ENCODE measurements at regions not wholly inside any gene's neighbourhood (a gene's known extent, or its start where the extent isn't known, plus 50 kb on each side); places are given as distances from the start of the nearest gene placed in this dataset.

DNA sequence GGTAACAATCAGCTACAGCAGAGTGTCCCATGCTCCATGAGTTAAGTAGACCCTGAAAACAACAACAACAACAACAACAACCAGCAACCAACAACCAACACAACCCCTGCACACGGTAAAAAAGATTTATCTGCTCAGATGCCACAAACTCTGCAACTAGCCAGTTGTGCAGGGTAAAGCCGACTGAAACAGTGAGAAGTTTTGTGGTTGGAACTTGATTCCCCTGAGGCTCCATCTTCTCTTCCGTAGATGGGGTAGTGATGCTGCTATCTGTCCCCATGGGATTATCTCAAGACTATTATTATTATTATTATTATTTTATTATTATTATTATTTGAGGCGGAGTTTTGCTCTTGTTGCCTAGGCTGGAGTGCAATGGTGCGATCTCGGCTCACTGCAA, 50.6 kb upstream of the RAPGEF2 start:
- Histone ChIP-seq H3K4me3 (no peak overlapping the region), H3K27me3 (no peaks in the 10 kb centered on the region), H3K27ac (no peak overlapping the region), H3K36me3 (no peaks in the 10 kb centered on the region), H3K9me3 (no peaks in the 10 kb centered on the region), H3K4me1 (peaks cover 0 to 11% (median 0%) of the 10 kb centered on the region in 3 donors)
- WGBS, 2 donors (ENCODE audit: low coverage in 1 of 2): 67 to 84% methylated on average over 2 to 6 of the region's 6 CpGs
- TF ChIP-seq EP300 (IDR thresholded peaks at IDR 0.05) (no peak), POLR2A (IDR thresholded peaks at IDR 0.05) (no peak), POLR2AphosphoS5 (IDR thresholded peaks at IDR 0.05) (no peak)
- TF ChIP-seq, protein P1, sequence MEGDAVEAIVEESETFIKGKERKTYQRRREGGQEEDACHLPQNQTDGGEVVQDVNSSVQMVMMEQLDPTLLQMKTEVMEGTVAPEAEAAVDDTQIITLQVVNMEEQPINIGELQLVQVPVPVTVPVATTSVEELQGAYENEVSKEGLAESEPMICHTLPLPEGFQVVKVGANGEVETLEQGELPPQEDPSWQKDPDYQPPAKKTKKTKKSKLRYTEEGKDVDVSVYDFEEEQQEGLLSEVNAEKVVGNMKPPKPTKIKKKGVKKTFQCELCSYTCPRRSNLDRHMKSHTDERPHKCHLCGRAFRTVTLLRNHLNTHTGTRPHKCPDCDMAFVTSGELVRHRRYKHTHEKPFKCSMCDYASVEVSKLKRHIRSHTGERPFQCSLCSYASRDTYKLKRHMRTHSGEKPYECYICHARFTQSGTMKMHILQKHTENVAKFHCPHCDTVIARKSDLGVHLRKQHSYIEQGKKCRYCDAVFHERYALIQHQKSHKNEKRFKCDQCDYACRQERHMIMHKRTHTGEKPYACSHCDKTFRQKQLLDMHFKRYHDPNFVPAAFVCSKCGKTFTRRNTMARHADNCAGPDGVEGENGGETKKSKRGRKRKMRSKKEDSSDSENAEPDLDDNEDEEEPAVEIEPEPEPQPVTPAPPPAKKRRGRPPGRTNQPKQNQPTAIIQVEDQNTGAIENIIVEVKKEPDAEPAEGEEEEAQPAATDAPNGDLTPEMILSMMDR (IDR thresholded peaks at IDR 0.05): no peak
- ATAC-seq: no peak

Measured in gastroesophageal sphincter (tissue), 4 donors.